IMR-90 (cell line): ENCODE measurements at regions not wholly inside any gene's neighbourhood (a gene's known extent, or its start where the extent isn't known, plus 50 kb on each side); places are given as distances from the start of the nearest gene placed in this dataset.

Experiments used
- ATAC-seq: fragments of 200-7000 bp; cut with Tn5 transposase; 2 replicates; pipeline ENCODE4 v1.9.1; 2020; ENCODE audit warnings: low read depth, mild to moderate bottlenecking, moderate library complexity
- BruUV-seq: library from RNA; stranded (reverse); fragments of 400-500 nt; replicated peaks from 2 replicates; lab custom pipeline; 2021; lab: Mats Ljungman, UMichigan
- CTCF ChIA-PET: fragments of 300-600 bp; formaldehyde crosslinking; extraction: SDS; loops from one replicate; lab custom pipeline; 2021; ENCODE audit warnings: antibody characterized with exemption; lab: Yijun Ruan, JAX
- POLR2A ChIA-PET: fragments of 300-600 bp; sonication (Branson Sonifier 250); formaldehyde crosslinking; loops from one replicate; lab custom pipeline; 2022; ENCODE audit warnings: antibody characterized with exemption; ENCODE audit not compliant: unreplicated experiment; lab: Charles Lee
- DNase-seq: peaks from one replicate; pipeline ENCODE4 v3.0.0; 2013
- H2AFZ ChIP-seq: replicated peaks from 2 replicates; pipeline ENCODE3; 2013; ENCODE audit warnings: low read length, mild to moderate bottlenecking; ENCODE audit not compliant: poor library complexity
- H2AK5ac ChIP-seq: 2 replicates; pipeline ENCODE4 v1.6.1; 2013; ENCODE audit warnings: low read depth, low read length, inconsistent platforms
- H2AK9ac ChIP-seq: replicated peaks from 2 replicates; pipeline ENCODE3; 2013; ENCODE audit warnings: mild to moderate bottlenecking, low read depth, low read length, moderate library complexity; ENCODE audit not compliant: poor library complexity
- H2BK120ac ChIP-seq: 2 replicates; pipeline ENCODE4 v1.6.1; 2013; ENCODE audit warnings: low read depth, low read length, inconsistent platforms
- H2BK15ac ChIP-seq: 3 replicates; pipeline ENCODE4 v1.6.1; 2013; ENCODE audit warnings: low read depth, low read length, inconsistent platforms
- H2BK20ac ChIP-seq: 2 replicates; pipeline ENCODE4 v1.6.1; 2013; ENCODE audit warnings: low read depth, mild to moderate bottlenecking, inconsistent platforms, low read length, moderate library complexity
- H2BK5ac ChIP-seq: 2 replicates; pipeline ENCODE4 v1.6.1; 2013; ENCODE audit warnings: mild to moderate bottlenecking, low read depth, low read length, inconsistent platforms; ENCODE audit not compliant: poor library complexity, severe bottlenecking
- H3K14ac ChIP-seq: replicated peaks from 2 replicates; pipeline ENCODE4 v1.6.1; 2013; ENCODE audit warnings: low read depth, low read length, inconsistent platforms
- H3K18ac ChIP-seq: 2 replicates; pipeline ENCODE4 v1.6.1; 2013; ENCODE audit warnings: low read depth, low read length, control low read depth
- H3K23ac ChIP-seq: 2 replicates; pipeline ENCODE4 v1.6.1; 2013; ENCODE audit warnings: low read depth, low read length, inconsistent platforms
- H3K27ac ChIP-seq: 2 replicates; pipeline ENCODE4 v1.5.1; 2013; ENCODE audit warnings: mild to moderate bottlenecking, control low read depth, low read length; ENCODE audit not compliant: insufficient read depth
- H3K27me3 ChIP-seq: 2 replicates; pipeline ENCODE4 v1.6.1; 2013; ENCODE audit warnings: low read length; ENCODE audit not compliant: control insufficient read depth, insufficient read depth
- H3K36me3 ChIP-seq: 2 replicates; pipeline ENCODE4 v1.6.1; 2013; ENCODE audit warnings: low read length, mixed read lengths; ENCODE audit not compliant: control insufficient read depth, insufficient read depth
- H3K4ac ChIP-seq: 2 replicates; pipeline ENCODE4 v1.6.1; 2013; ENCODE audit warnings: low read depth, low read length, inconsistent platforms
- H3K4me1 ChIP-seq: 2 replicates; pipeline ENCODE4 v1.6.1; 2013; ENCODE audit warnings: low read length, mixed read lengths; ENCODE audit not compliant: control insufficient read depth, insufficient read depth
- H3K4me2 ChIP-seq: 2 replicates; pipeline ENCODE4 v1.6.1; 2013; ENCODE audit warnings: low read depth, mild to moderate bottlenecking, control low read depth, low read length, moderate library complexity
- H3K4me3 ChIP-seq: 2 replicates; pipeline ENCODE4 v1.5.1; 2013; ENCODE audit warnings: low read depth, mild to moderate bottlenecking, control low read depth, low read length, moderate library complexity; ENCODE audit not compliant: insufficient read depth
- H3K56ac ChIP-seq: 2 replicates; pipeline ENCODE4 v1.6.1; 2013; ENCODE audit warnings: low read length, inconsistent platforms; ENCODE audit not compliant: insufficient read depth; ENCODE audit errors: extremely low read depth
- H3K79me1 ChIP-seq, 2 experiments: 2 replicates each; pipeline ENCODE4 v1.6.1; 2013; ENCODE audit warnings: low read length in 2 of 2, inconsistent platforms in 1 of 2, low read depth in 1 of 2
- H3K9ac ChIP-seq: 2 replicates; pipeline ENCODE4 v1.6.1; 2013; ENCODE audit warnings: low read depth, low read length, control low read depth
- H3K9me1 ChIP-seq: 2 replicates; pipeline ENCODE4 v1.6.1; 2013; ENCODE audit warnings: low read length, inconsistent platforms; ENCODE audit not compliant: insufficient read depth
- H3K9me3 ChIP-seq: 2 replicates; pipeline ENCODE4 v1.6.1; 2013; ENCODE audit warnings: low read length; ENCODE audit not compliant: control insufficient read depth, insufficient read depth
- H4K20me1 ChIP-seq: 2 replicates; pipeline ENCODE4 v1.6.1; 2013; ENCODE audit warnings: low read length, inconsistent platforms; ENCODE audit not compliant: insufficient read depth
- H4K5ac ChIP-seq: 2 replicates; pipeline ENCODE4 v1.6.1; 2013; ENCODE audit warnings: mild to moderate bottlenecking, low read depth, low read length, control low read depth
- H4K8ac ChIP-seq, 2 experiments: 2 replicates each; pipeline ENCODE4 v1.6.1; 2013; ENCODE audit warnings: low read depth in 2 of 2, low read length in 2 of 2, control low read depth in 1 of 2, inconsistent platforms in 1 of 2
- H4K91ac ChIP-seq: 2 replicates; pipeline ENCODE4 v1.6.1; 2013; ENCODE audit warnings: low read depth, low read length, inconsistent platforms; ENCODE audit not compliant: insufficient read depth
- BHLHE40 ChIP-seq: fragments of 150-350 bp; IDR thresholded peaks from 2 replicates; pipeline ENCODE4 v1.6.1; 2016; ENCODE audit warnings: mild to moderate bottlenecking, low read depth, low read length
- CEBPB ChIP-seq: IDR thresholded peaks from 2 replicates; pipeline ENCODE4 v1.6.1; 2012; ENCODE audit warnings: low read depth, low read length, improper control_type of control experiment
- CHD1 ChIP-seq: IDR thresholded peaks from 2 replicates; pipeline ENCODE4 v1.6.1; 2012; ENCODE audit warnings: low read depth, low read length, improper control_type of control experiment
- CTCF ChIP-seq: conservative IDR thresholded peaks from 2 replicates; pipeline ENCODE4 v1.5.1; 2012; ENCODE audit warnings: mild to moderate bottlenecking, low read depth, low read length, improper control_type of control experiment
- ELK1 ChIP-seq: fragments of 150-350 bp; IDR thresholded peaks from 2 replicates; pipeline ENCODE4 v1.6.1; 2016; ENCODE audit warnings: low read depth, mild to moderate bottlenecking, low read length, moderate library complexity, borderline replicate concordance
- FOS ChIP-seq: fragments of 150-350 bp; IDR thresholded peaks from 2 replicates; pipeline ENCODE4 v1.6.1; 2016; ENCODE audit warnings: low read depth, low read length
- MAFK ChIP-seq: IDR thresholded peaks from 2 replicates; pipeline ENCODE4 v1.6.1; 2012; ENCODE audit warnings: low read depth, low read length, improper control_type of control experiment
- MAZ ChIP-seq: IDR thresholded peaks from 2 replicates; pipeline ENCODE4 v1.6.1; 2012; ENCODE audit warnings: low read depth, mild to moderate bottlenecking, low read length, improper control_type of control experiment, moderate library complexity, borderline replicate concordance
- MXI1 ChIP-seq: IDR thresholded peaks from 2 replicates; pipeline ENCODE4 v1.6.1; 2012; ENCODE audit warnings: low read depth, mild to moderate bottlenecking, low read length, moderate library complexity, borderline replicate concordance
- NFE2L2 ChIP-seq: fragments of 150-350 bp; IDR thresholded peaks from 2 replicates; pipeline ENCODE4 v1.6.1; 2016; ENCODE audit warnings: low read depth, mild to moderate bottlenecking, low read length
- RAD21 ChIP-seq: IDR thresholded peaks from 2 replicates; pipeline ENCODE4 v1.6.1; 2012; ENCODE audit warnings: low read length, improper control_type of control experiment
- RCOR1 ChIP-seq: IDR thresholded peaks from 2 replicates; pipeline ENCODE4 v1.6.1; 2012; ENCODE audit warnings: mild to moderate bottlenecking, low read length, improper control_type of control experiment; ENCODE audit not compliant: insufficient replicate concordance
- RFX5 ChIP-seq: IDR thresholded peaks from 2 replicates; pipeline ENCODE4 v1.8.0; 2012; ENCODE audit warnings: low read depth, mild to moderate bottlenecking, low read length, moderate library complexity
- SMC3 ChIP-seq: fragments of 150-350 bp; IDR thresholded peaks from 2 replicates; pipeline ENCODE4 v1.6.1; 2016; ENCODE audit warnings: low read depth, mild to moderate bottlenecking, antibody characterized with exemption, low read length, moderate library complexity
- USF2 ChIP-seq: fragments of 150-350 bp; IDR thresholded peaks from 2 replicates; pipeline ENCODE4 v1.6.1; 2017; ENCODE audit warnings: mild to moderate bottlenecking, antibody characterized with exemption, low read length, low read depth
- WGBS, 2 experiments: methylation state at CpG; one replicate each; pipeline versions ENCODE4 v1.1.5 to v1.1.7; 2013; ENCODE audit warnings: missing lambda C conversion rate in 2 of 2; ENCODE audit not compliant: insufficient read length in 1 of 2; ENCODE audit errors: extremely low coverage in 2 of 2; 5-methylcytosine and 5-hydroxymethylcytosine counted together
- dilution Hi-C: fragments of 300-500 bp; cut with HindIII; formaldehyde crosslinking; loops from one replicate; pipeline ENCODE4 v1.14.3; 2018; ENCODE audit warnings: low sequenced_read_pairs; ENCODE audit not compliant: unreplicated experiment
- in situ Hi-C: fragments of 300-500 bp; cut with MboI; formaldehyde crosslinking; loops from 3 replicates; pipeline ENCODE4 v1.14.3; 2019; ENCODE audit warnings: low sequenced_read_pairs, inconsistent platforms, mixed read lengths
- intact Hi-C: fragments of 100-400 bp; cut with micrococcal nuclease; formaldehyde crosslinking; loops from 2 replicates; pipeline ENCODE4 v1.10.0; 2022

GRCh38 chr1:208834381-208835096, 590.4 kb upstream of the PLXNA2 start:
- Histone ChIP-seq H2BK20ac (no peak overlapping the region), H2BK120ac (no peak overlapping the region), H3K4me1 (no peaks in the 10 kb centered on the region), H3K4me3 (no peak overlapping the region), H2AK9ac (no peak overlapping the region), H3K27me3 (no peaks in the 10 kb centered on the region), H3K9ac (no peak overlapping the region), H2BK15ac (no peak overlapping the region), H3K4me2 (no peak overlapping the region), H3K9me3 (peaks cover 13% of the 10 kb centered on the region), H3K27ac (no peak overlapping the region), H2AFZ (no peak overlapping the region), H3K4ac (no peak overlapping the region), H3K9me1 (no peaks in the 10 kb centered on the region), H4K91ac (no peak overlapping the region), H4K8ac (no peak overlapping the region), H4K5ac (no peak overlapping the region), H2AK5ac (no peak overlapping the region), H2BK5ac (no peak overlapping the region), H3K23ac (no peak overlapping the region), H3K36me3 (no peaks in the 10 kb centered on the region), H3K18ac (no peak overlapping the region), H3K79me1 (no peaks in the 10 kb centered on the region), H4K20me1 (no peaks in the 10 kb centered on the region), H3K14ac (no peak overlapping the region), H3K56ac (no peak overlapping the region)
- WGBS, 2 experiments: no CpG with 5 or more reads among the region's 11 CpGs
- ATAC-seq (no peak), DNase-seq (no peak)
- TF ChIP-seq MAFK: no peak
- no peak for TF ChIP-seq CEBPB
- no peak for TF ChIP-seq RCOR1
- TF ChIP-seq MAZ: no peak
- no peak for TF ChIP-seq BHLHE40
- no peak for TF ChIP-seq CTCF
- TF ChIP-seq RFX5: no peak
- TF ChIP-seq ELK1: no peak
- no peak for TF ChIP-seq SMC3
- TF ChIP-seq RAD21: no peak
- TF ChIP-seq CHD1: no peak
- TF ChIP-seq NFE2L2: no peak
- TF ChIP-seq FOS: no peak
- TF ChIP-seq MXI1: no peak
- TF ChIP-seq USF2: no peak
- ChIA-PET POLR2A (no interaction called here), CTCF (no interaction called here)
- dilution Hi-C loops: no loop called here
- in situ Hi-C loops: no loop called here
- intact Hi-C loops: no loop called here
- no TSS peak for BruUV-seq
